Neural cell (in vitro differentiated cells): ENCODE measurements at regions not wholly inside any gene's neighbourhood (a gene's known extent, or its start where the extent isn't known, plus 50 kb on each side); places are given as distances from the start of the nearest gene placed in this dataset.
"Not testable (repeated sequence)": the region's sequence is repeated elsewhere in the genome, so short reads cannot be mapped to it uniquely, and the experiment has no call there.

Experiments used
- H2AFZ ChIP-seq: fragments of 200-600, 300-800 bp; sonication (generic), shearing (Covaris generic); 2 replicates; pipeline ENCODE4 v1.6.0; 2014; ENCODE audit warnings: low read depth, mild to moderate bottlenecking, antibody characterized with exemption, low read length, moderate library complexity
- H3F3A ChIP-seq: fragments of 200-600 bp; shearing (Covaris generic); 2 replicates; pipeline ENCODE4 v1.6.1; 2016; ENCODE audit warnings: mild to moderate bottlenecking, moderate library complexity, mixed read lengths, antibody characterized with exemption, low read length; ENCODE audit not compliant: insufficient read depth, poor library complexity, severe bottlenecking
- H3K27ac ChIP-seq: fragments of 200-600, 300-800 bp; sonication (generic), shearing (Covaris generic); 2 replicates; pipeline ENCODE4 v1.5.1; 2014; ENCODE audit warnings: mild to moderate bottlenecking, low read length, moderate library complexity
- H3K27me3 ChIP-seq: fragments of 300-800, 200-600 bp; sonication (generic), shearing (Covaris generic); 2 replicates; pipeline ENCODE4 v1.6.0; 2014; ENCODE audit warnings: mild to moderate bottlenecking, low read depth, low read length, moderate library complexity; ENCODE audit not compliant: insufficient read depth
- H3K36me3 ChIP-seq: fragments of 300-800, 200-600 bp; sonication (generic), shearing (Covaris generic); 2 replicates; pipeline ENCODE4 v1.5.1; 2014; ENCODE audit warnings: mild to moderate bottlenecking, antibody characterized with exemption, low read length, moderate library complexity; ENCODE audit not compliant: insufficient read depth
- H3K4me2 ChIP-seq: fragments of 300-800, 200-600 bp; sonication (generic), shearing (Covaris generic); 2 replicates; pipeline ENCODE4 v1.6.0; 2014; ENCODE audit warnings: mild to moderate bottlenecking, low read length
- H3K4me3 ChIP-seq: fragments of 300-800, 200-600 bp; sonication (generic), shearing (Covaris generic); 2 replicates; pipeline ENCODE4 v1.5.1; 2014; ENCODE audit warnings: mild to moderate bottlenecking, low read length, moderate library complexity
- H3K79me2 ChIP-seq: fragments of 200-600 bp; shearing (Covaris generic); replicated peaks from 2 replicates; pipeline ENCODE4 v1.6.0; 2014; ENCODE audit warnings: mild to moderate bottlenecking, low read length, moderate library complexity; ENCODE audit not compliant: insufficient read depth
- H3K9ac ChIP-seq: fragments of 300-800, 200-600 bp; sonication (generic), shearing (Covaris generic); 2 replicates; pipeline ENCODE4 v1.6.1; 2016; ENCODE audit warnings: mild to moderate bottlenecking, low read length, mixed read lengths
- H3K9me2 ChIP-seq: fragments of 200-600 bp; shearing (Covaris generic); 2 replicates; pipeline ENCODE4 v1.6.1; 2016; ENCODE audit warnings: mild to moderate bottlenecking, low read length, mixed read lengths; ENCODE audit not compliant: insufficient read depth
- H3K9me3 ChIP-seq: fragments of 200-600, 300-800 bp; sonication (generic), shearing (Covaris generic); 2 replicates; pipeline ENCODE4 v1.6.1; 2016; ENCODE audit warnings: mild to moderate bottlenecking, mixed run types, low read length, moderate library complexity, mixed read lengths
- H4K20me1 ChIP-seq: fragments of 200-600 bp; shearing (Covaris generic); 2 replicates; pipeline ENCODE4 v1.6.1; 2016; ENCODE audit warnings: mild to moderate bottlenecking, mixed run types; ENCODE audit not compliant: insufficient read depth
- CTCF ChIP-seq: fragments of 450-650 bp; IDR thresholded peaks from 2 replicates; pipeline ENCODE4 v1.5.1; 2014; ENCODE audit warnings: antibody characterized with exemption, mild to moderate bottlenecking, moderate library complexity; ENCODE audit not compliant: poor library complexity, severe bottlenecking
- EP300 ChIP-seq: fragments of 450-650 bp; conservative IDR thresholded peaks from 2 replicates; pipeline ENCODE4 v1.6.1; 2014; ENCODE audit warnings: antibody characterized with exemption, mild to moderate bottlenecking, moderate library complexity; ENCODE audit not compliant: poor library complexity, severe bottlenecking
- EZH2 ChIP-seq: fragments of 200-600, 300-800 bp; shearing (Covaris generic), sonication (generic); IDR thresholded peaks from 2 replicates; pipeline ENCODE4 v1.6.1; 2014; ENCODE audit warnings: antibody characterized with exemption, low read length, borderline replicate concordance, mild to moderate bottlenecking; ENCODE audit not compliant: insufficient read depth, poor library complexity, severe bottlenecking
- MXI1 ChIP-seq: fragments of 450-650 bp; conservative IDR thresholded peaks from 2 replicates; pipeline ENCODE4 v1.6.1; 2014; ENCODE audit warnings: antibody characterized with exemption, mild to moderate bottlenecking; ENCODE audit not compliant: poor library complexity, severe bottlenecking
- POLR2AphosphoS5 ChIP-seq: IDR thresholded peaks from 2 replicates; pipeline ENCODE4 v1.6.1; 2012
- RAD21 ChIP-seq: fragments of 450-650 bp; conservative IDR thresholded peaks from 2 replicates; pipeline ENCODE4 v1.6.1; 2014; ENCODE audit warnings: antibody characterized with exemption, mild to moderate bottlenecking, moderate library complexity
- SMC3 ChIP-seq: fragments of 450-650 bp; conservative IDR thresholded peaks from 2 replicates; pipeline ENCODE4 v1.6.1; 2014; ENCODE audit warnings: antibody characterized with exemption, mild to moderate bottlenecking, moderate library complexity; ENCODE audit not compliant: poor library complexity
- TAF1 ChIP-seq: IDR thresholded peaks from 2 replicates; pipeline ENCODE4 v1.6.1; 2012; ENCODE audit warnings: low read depth
- TF ChIP-seq, protein P1 (sequence below): IDR thresholded peaks from 2 replicates; pipeline ENCODE4 v1.6.1; 2012; ENCODE audit warnings: borderline replicate concordance

DNA sequence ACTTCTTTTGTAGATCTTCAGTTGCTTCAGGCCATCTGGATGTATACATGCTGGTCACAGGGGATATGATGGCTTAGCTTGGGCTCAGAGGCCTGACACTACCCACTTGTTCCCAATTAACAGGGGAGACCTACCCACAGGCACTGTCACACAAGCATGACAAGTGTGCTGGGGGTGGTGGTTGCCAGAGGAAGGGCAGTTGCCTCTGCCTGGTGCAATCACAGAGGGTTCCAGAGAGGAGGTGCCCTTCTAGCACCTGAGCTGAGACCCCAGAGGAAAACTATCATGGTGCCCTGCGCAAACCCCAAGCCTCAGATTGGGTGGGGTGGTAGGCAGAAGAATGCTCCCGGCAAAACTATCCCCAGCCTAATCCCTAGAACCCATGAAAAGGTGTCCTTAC lies 65.6 kb upstream of the NANOS1 start:
- Histone ChIP-seq H3K27ac (no peak overlapping the region), H4K20me1 (no peaks in the 10 kb centered on the region), H3K36me3 (no peaks in the 10 kb centered on the region), H3F3A (no peaks in the 10 kb centered on the region), H3K79me2 (no peaks in the 10 kb centered on the region), H3K9me2 (no peaks in the 10 kb centered on the region), H2AFZ (no peak overlapping the region), H3K9me3 (no peaks in the 10 kb centered on the region), H3K4me3 (no peak overlapping the region), H3K4me2 (no peak overlapping the region), H3K9ac (no peak overlapping the region), H3K27me3 (no peaks in the 10 kb centered on the region)
- TF ChIP-seq CTCF: no peak
- no peak for TF ChIP-seq RAD21
- TF ChIP-seq TAF1: no peak
- TF ChIP-seq SMC3: no peak
- no peak for TF ChIP-seq POLR2AphosphoS5
- TF ChIP-seq EZH2: no peak
- no peak for TF ChIP-seq MXI1
- TF ChIP-seq, protein P1, sequence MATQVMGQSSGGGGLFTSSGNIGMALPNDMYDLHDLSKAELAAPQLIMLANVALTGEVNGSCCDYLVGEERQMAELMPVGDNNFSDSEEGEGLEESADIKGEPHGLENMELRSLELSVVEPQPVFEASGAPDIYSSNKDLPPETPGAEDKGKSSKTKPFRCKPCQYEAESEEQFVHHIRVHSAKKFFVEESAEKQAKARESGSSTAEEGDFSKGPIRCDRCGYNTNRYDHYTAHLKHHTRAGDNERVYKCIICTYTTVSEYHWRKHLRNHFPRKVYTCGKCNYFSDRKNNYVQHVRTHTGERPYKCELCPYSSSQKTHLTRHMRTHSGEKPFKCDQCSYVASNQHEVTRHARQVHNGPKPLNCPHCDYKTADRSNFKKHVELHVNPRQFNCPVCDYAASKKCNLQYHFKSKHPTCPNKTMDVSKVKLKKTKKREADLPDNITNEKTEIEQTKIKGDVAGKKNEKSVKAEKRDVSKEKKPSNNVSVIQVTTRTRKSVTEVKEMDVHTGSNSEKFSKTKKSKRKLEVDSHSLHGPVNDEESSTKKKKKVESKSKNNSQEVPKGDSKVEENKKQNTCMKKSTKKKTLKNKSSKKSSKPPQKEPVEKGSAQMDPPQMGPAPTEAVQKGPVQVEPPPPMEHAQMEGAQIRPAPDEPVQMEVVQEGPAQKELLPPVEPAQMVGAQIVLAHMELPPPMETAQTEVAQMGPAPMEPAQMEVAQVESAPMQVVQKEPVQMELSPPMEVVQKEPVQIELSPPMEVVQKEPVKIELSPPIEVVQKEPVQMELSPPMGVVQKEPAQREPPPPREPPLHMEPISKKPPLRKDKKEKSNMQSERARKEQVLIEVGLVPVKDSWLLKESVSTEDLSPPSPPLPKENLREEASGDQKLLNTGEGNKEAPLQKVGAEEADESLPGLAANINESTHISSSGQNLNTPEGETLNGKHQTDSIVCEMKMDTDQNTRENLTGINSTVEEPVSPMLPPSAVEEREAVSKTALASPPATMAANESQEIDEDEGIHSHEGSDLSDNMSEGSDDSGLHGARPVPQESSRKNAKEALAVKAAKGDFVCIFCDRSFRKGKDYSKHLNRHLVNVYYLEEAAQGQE: no peak
- TF ChIP-seq EP300: no peak

DNA sequence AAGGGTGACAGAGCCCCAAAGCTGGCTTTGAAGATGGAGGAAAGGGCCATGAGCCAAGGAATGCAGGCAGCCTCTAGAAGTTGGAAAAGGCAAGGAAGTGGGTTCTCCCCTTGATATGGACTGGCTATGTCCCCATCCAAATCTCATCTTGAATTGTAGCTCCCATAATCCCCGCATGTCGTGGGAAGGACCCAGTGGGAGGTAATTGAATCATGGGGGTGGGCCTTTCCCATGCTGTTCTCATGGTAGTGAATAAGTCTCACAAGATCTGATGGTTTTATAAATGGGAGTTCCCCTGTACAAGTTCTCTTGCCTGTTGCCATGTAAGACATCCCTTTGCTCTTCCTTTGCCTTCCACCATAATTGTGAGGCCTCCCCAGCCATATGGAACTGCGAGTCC lies 65.0 kb upstream of the NANOS1 start:
- H3K4me3 ChIP-seq, H3K27me3 ChIP-seq, H3K79me2 ChIP-seq, H3F3A ChIP-seq, H3K27ac ChIP-seq, H3K9me2 ChIP-seq, H4K20me1 ChIP-seq, H3K36me3 ChIP-seq, H3K9ac ChIP-seq, H3K4me2 ChIP-seq, H3K9me3 ChIP-seq, H2AFZ ChIP-seq: not testable (repeated sequence)

- TF ChIP-seq SMC3 (no peak), CTCF (no peak), POLR2AphosphoS5 (no peak), MXI1 (no peak), EZH2 (no peak), RAD21 (no peak), TAF1 (no peak), EP300 (no peak)
- TF ChIP-seq, protein P1: no peak
- H3K4me3 ChIP-seq: no peak overlapping the region
Observed at GRCh38 chr10:118965096-118965495, 64.4 kb upstream of the NANOS1 start.

More at GRCh38 chr10:118965096-118965495, 64.4 kb upstream of the NANOS1 start:
- Histone ChIP-seq H3K9me2 (no peaks in the 10 kb centered on the region), H4K20me1 (no peaks in the 10 kb centered on the region), H3K27ac (no peak overlapping the region), H3K36me3 (no peaks in the 10 kb centered on the region), H3K79me2 (no peaks in the 10 kb centered on the region), H3K27me3 (no peaks in the 10 kb centered on the region), H3F3A (no peaks in the 10 kb centered on the region), H3K4me2 (no peak overlapping the region), H2AFZ (no peak overlapping the region), H3K9me3 (no peaks in the 10 kb centered on the region), H3K9ac (no peak overlapping the region)
